HG02759 (cell line): ENCODE measurements at regions not wholly inside any gene's neighbourhood (a gene's known extent, or its start where the extent isn't known, plus 50 kb on each side); places are given as distances from the start of the nearest gene placed in this dataset.

ENCODE experiments used
- ATAC-seq: cut with Tn5 transposase; IDR thresholded peaks from one replicate; pipeline ENCODE4 v1.9.1; 2021; ENCODE audit warnings: mild to moderate bottlenecking, moderate library complexity; ENCODE audit not compliant: unreplicated experiment

DNA sequence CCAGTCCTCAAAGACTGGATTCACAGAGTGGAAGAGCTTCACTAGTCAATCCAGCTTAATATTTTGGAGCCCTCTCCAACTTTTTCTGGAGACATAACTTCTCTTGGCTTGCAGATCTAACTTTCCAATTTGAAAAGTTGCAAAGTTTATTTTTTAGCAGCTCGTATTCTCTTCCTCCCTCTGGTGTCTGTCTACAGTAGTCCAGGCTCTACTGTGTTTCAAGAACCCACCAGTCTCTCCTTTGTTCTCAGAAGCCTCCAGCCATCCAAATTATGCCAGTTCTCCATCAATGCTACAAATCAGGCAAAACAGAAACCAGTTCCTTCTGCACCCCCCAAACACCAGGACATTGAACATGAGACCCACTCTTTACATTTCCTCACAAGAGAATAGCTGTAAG, 376.1 kb upstream of the OPRM1 start:
- ATAC-seq: no peak

GRCh38 chr6:153645326-153645725, 393.7 kb upstream of the OPRM1 start:
- ATAC-seq: no peak

- ATAC-seq: no peak
Measured at GRCh38 chr6:153644000-153644399, 395.0 kb upstream of the OPRM1 start.

GRCh38 chr6:153634416-153634815, 404.6 kb upstream of the OPRM1 start:
- ATAC-seq: no peak

DNA sequence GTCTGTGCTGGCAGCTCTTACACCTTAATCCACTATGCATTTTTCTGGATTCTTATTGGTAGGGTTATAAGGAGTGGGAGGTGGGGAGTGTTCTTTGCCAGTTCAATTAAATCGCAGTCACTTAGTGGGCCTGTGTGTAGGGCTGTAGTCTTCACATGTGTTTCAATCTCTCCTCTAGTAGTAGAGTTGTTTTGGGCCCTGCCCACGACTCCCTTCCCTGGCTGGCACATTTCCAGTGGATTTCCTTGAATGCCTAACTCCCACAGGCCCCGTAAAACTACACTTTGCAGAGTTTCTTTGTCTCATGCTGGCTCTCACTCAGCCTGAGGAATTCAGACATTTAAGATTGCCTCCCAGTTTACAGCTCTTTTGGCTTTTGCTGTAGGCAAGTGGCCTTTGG, 414.0 kb upstream of the OPRM1 start:
- ATAC-seq: no peak

- no peak for ATAC-seq
Measured at GRCh38 chr6:153624528-153624927, 414.5 kb upstream of the OPRM1 start.

- ATAC-seq: no peak
Measured at GRCh38 chr6:153623496-153623895, 415.5 kb upstream of the OPRM1 start.

DNA sequence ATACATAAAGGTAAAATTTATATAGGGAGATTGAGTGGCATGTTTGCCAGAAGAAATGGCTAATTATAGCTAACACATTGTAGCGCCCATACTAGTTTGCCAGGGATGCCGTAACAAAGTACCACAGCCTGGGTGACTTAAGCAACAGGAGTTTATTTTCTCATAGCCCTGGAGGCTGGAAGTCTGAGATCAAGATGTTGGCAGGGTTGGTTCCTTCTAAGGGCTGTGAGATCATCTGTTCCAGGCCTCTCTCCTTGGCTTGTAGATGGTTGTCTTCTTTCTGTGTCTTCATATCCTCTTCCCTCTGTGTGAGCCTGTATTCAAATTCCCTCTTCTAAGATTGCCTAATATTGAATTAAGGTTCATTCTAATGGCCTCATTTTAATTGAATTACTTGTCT, 417.5 kb upstream of the OPRM1 start:
- ATAC-seq: no peak

DNA sequence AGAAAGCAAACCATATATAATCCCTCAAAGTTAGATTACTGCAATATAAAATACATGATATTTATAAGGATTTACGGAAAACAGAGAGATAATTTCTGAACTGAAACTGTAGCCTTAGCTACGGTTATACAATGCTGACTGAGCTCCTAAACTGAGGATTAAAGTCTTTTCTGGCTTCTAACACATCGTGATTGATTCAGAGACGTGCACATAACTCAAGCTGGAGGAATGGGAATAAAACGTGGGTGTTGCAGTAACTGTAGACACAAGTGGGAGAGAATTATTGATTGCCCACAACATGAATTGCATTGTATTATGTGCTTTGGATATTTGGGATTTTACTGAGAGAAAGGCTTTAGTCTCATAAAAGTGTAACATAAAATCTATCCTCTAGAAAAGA, 418.0 kb upstream of the OPRM1 start:
- no peak for ATAC-seq

DNA sequence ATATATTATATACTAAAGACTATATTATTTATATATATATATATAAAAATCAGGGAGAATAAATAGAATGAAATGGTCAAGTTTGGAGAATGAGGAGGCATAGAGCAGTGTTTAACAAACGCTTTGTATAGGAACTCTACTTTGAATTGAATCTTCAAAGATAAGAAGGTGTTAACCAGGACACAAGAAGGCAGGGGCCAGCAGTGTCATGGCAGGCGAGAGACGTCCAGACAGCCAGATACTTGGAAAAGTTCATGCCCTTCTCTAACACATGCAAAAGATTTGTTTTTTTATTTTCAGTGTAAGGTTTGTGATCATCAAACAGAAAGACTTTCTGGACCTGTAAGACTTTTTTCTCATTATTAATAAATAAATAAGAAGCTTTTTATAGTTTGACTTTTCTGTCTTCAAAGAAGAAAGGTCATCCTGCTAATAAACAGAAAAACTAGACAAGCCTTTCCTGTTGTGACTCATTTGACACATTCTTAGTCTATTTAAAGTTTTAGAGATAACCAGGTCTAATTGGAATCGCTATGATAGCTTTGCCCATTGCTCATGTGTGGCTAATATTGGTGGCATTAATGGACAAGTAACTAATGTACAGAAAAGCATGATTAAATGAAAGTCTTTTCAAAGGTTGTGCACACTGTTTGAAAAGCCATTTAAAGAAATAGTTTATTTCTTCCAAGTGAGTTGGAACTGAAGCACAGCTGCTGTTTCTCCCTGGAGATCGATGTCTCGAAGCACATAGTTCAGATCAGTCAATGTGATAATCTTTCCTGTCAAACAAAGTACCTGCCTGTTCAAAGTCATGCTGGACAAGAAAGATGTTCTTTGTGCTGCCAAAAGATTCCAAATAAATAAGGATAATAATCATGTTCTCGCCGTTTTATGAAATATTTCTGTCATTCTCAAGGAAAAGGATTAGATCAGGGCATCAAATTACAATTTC, 420.4 kb upstream of the OPRM1 start:
- no peak for ATAC-seq

- ATAC-seq: no peak
Measured at GRCh38 chr6:153616506-153616905, 422.5 kb upstream of the OPRM1 start.

DNA sequence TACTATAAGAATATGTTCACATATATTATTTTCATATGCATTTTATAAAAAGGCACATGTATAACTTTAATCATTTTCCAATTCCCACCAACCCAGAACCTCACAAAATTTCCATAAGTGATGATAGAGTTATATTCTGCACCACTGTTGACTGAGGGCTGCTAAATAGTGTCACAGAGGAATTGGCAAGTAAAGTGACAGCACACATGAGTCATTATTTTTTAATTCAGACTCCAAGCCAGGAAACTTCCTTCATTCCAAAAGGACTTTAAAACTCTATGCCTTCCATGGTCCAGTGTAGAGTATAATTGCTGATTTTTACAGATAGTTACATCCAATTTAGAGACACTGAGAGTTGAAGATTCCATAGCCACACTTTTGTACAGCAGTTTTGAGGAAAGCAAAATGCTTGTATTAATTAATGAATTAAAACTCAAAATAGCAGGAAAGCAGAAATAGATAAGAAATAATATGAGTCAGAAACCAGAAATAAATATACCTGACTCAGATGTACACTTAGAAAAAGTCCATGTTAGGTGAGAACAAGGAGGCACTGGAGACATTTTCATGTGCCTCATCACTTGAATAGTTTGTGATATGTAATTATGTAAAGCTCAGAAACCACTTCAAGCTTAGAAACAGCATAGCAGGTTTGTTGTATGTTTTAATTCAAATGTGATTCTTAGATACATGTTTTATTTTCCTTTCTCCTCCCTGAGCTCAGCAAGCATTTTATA, 425.2 kb upstream of the OPRM1 start:
- ATAC-seq: no peak

DNA sequence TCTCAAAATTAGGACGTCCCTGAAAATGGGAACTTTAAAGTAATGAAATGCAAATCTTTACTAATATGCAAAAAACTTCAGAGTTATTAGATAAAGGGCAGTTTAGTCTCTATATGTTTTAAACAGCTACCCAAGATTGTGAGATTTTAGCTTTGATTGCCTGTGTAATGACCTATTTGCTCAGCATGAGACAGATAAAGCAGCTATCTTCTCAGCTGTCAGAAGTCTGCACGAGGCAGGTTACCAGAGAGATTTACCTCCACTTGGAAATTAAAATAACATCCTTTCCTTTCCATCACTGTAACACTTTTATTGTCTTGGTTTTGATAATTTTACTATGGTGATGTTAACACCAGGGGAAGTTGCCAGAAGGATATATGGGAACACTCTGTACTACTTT, 436.6 kb upstream of the OPRM1 start:
- ATAC-seq: no peak

DNA sequence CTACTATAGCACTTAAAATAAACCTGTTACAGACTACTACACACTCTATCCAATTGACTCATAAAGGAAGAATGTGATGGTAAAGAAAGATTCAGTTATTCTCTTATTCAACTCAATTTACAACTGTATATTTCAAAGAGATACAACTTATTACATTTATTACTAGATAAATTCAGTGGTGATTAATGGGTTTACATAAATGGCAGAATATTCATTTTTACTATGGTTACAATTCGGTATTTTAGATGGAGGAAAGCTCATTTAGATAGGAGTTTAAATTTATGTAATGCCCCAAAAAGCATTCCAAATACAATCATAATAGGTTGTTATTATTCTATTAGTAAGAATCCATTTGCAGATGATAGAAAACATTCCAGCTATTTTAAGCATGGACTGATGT, 439.1 kb upstream of the OPRM1 start:
- ATAC-seq: no peak

DNA sequence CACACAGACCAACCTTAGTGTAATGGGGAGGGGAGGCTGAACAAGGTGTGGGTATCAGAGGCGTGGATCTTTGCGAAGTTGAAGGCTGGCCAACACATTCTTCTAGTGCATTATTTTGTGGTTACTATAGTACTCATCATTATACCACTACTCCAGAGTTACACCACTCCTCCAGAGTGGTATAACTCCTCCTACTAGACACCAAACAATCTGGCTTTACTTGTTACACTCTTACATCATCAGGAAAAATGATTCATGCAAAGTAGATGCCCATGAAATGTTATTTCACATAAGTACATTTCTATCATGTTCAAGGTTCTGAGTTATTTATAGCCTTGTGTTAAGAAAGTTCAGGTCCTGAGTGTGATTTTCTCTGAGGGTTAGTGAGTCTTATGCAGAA, 443.1 kb upstream of the OPRM1 start:
- ATAC-seq: no peak

DNA sequence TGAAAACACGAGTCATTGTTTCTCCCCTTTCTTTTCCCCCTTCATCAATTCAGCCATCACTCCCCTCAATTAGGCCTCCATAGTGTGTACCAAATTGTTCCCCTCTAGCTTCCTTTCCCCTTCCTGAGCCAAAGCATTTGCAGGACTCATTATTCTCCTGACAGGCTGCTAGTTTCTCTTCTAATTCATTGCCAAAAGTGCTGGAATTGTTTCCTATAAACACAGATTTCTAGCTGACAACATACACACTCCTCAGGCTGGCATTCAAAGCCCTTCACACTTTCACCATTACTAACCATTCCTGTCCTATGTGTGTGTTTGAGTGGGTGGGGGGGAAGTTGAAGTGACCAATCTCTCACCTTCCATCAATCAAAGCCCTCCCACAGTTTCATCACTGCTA, 444.2 kb upstream of the OPRM1 start:
- no peak for ATAC-seq

DNA sequence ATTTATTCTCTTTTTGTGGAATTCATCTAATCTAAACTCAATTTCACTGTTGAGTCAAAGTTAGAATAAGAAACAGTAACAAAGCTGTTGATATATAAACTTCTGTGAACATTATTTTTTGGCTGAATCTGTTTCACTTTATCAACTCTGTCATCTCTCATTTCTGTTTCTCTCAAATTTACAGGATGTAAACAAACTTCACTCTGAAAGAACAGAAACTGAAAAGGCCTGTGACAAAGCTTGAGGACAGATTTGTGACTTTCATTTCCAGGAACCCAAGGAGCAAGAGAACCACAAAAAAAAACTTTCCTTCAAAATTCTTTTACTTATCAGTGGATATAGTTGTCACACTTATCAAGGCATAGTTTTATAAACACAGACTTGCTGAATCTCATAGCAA, 447.9 kb upstream of the OPRM1 start:
- ATAC-seq: no peak

- ATAC-seq: no peak
Measured at GRCh38 chr6:153590411-153590810, 448.6 kb upstream of the OPRM1 start.

DNA sequence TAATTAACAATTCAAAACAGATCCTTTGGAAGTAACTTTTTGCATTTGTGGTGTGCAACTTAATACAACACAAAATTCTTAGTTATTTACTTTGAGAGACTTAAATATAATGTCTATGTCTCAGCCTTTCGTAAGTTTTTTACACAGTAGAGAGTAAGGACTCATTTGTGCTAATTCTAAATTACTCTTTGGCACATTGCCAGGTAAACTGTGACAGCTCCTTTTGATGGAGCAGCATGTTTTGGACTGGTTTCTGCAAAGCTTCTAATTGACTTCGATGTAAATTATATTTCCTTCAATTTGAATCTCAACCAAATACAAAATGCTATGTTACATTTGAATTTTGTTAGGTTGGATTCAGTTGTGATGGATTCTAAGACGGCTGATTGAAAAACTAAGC, 450.7 kb upstream of the OPRM1 start:
- ATAC-seq: no peak

GRCh38 chr6:153583685-153584084, 452.6 kb upstream of the RGS17 start:
- no peak for ATAC-seq

DNA sequence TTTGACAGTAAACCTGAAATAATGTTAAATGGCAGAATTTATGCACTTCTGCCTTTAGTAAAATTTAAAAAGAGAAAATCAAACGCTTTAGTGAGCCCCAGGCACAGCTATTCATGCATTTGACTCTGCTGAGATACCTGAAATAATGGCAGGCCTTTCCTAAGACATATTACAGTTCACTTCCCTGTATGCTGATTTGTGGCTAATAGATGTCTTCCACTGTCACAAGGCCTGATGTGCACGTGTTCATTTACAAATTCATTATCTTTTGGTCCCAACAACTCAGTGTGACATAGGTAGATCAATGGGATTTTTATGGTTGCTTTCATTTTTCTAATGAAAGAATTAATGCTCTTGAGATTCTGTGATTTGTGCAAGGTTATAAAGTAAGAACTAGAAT, 449.7 kb upstream of the RGS17 start:
- no peak for ATAC-seq

GRCh38 chr6:153575528-153575927, 444.4 kb upstream of the RGS17 start:
- ATAC-seq: no peak
